SK-N-SH (cell line): ENCODE measurements at regions not wholly inside any gene's neighbourhood (a gene's known extent, or its start where the extent isn't known, plus 50 kb on each side); places are given as distances from the start of the nearest gene placed in this dataset.

ENCODE experiments used
- ELF1 ChIP-seq: IDR thresholded peaks from 2 replicates; pipeline ENCODE4 v1.4.0; 2012
- EP300 ChIP-seq, 2 experiments: IDR thresholded peaks; 2 replicates each; pipeline versions ENCODE4 v1.4.0 to v1.6.1; 2012; ENCODE audit warnings: borderline replicate concordance in 1 of 2, low read depth in 1 of 2, low read length in 1 of 2
- GABPA ChIP-seq: IDR thresholded peaks from 2 replicates; pipeline ENCODE4 v1.4.0; 2012; ENCODE audit warnings: low read depth, mild to moderate bottlenecking
- REST ChIP-seq: IDR thresholded peaks from 2 replicates; pipeline ENCODE4 v1.6.1; 2012; ENCODE audit warnings: mild to moderate bottlenecking, low read depth, low read length, moderate library complexity
- SIN3A ChIP-seq: IDR thresholded peaks from 2 replicates; pipeline ENCODE4 v1.6.1; 2012; ENCODE audit warnings: low read depth, mild to moderate bottlenecking, low read length, moderate library complexity, borderline replicate concordance
- TAF1 ChIP-seq: IDR thresholded peaks from 2 replicates; pipeline ENCODE4 v1.6.1; 2012; ENCODE audit warnings: low read depth, mild to moderate bottlenecking, low read length, moderate library complexity, borderline replicate concordance
- USF1 ChIP-seq: IDR thresholded peaks from 2 replicates; pipeline ENCODE4 v1.4.0; 2012; ENCODE audit warnings: low read depth, borderline replicate concordance
- USF2 ChIP-seq: fragments of 150-350 bp; IDR thresholded peaks from 2 replicates; pipeline ENCODE4 v1.6.1; 2017; ENCODE audit warnings: antibody characterized with exemption, low read length, low read depth, borderline replicate concordance
- YY1 ChIP-seq: IDR thresholded peaks from 2 replicates; pipeline ENCODE4 v1.4.0; 2012; ENCODE audit warnings: low read depth, mild to moderate bottlenecking
- TF ChIP-seq, protein P1 (sequence below): fragments of 200-600 bp; sonication (generic); IDR thresholded peaks from 2 replicates; pipeline ENCODE4 v1.6.1; 2017; ENCODE audit warnings: antibody characterized with exemption, mild to moderate bottlenecking, moderate library complexity

- TF ChIP-seq EP300 (IDR thresholded peaks at IDR 0.05; ENCODE audit: borderline replicate concordance in 1 of 2, low read depth in 1 of 2, low read length in 1 of 2) (no peak), TAF1 (no peak), YY1 (no peak), USF2 (no peak), GABPA (no peak), ELF1 (no peak), USF1 (no peak), SIN3A (no peak), REST (no peak)
- TF ChIP-seq, protein P1, sequence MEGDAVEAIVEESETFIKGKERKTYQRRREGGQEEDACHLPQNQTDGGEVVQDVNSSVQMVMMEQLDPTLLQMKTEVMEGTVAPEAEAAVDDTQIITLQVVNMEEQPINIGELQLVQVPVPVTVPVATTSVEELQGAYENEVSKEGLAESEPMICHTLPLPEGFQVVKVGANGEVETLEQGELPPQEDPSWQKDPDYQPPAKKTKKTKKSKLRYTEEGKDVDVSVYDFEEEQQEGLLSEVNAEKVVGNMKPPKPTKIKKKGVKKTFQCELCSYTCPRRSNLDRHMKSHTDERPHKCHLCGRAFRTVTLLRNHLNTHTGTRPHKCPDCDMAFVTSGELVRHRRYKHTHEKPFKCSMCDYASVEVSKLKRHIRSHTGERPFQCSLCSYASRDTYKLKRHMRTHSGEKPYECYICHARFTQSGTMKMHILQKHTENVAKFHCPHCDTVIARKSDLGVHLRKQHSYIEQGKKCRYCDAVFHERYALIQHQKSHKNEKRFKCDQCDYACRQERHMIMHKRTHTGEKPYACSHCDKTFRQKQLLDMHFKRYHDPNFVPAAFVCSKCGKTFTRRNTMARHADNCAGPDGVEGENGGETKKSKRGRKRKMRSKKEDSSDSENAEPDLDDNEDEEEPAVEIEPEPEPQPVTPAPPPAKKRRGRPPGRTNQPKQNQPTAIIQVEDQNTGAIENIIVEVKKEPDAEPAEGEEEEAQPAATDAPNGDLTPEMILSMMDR: no peak
These were observed 1118.5 kb downstream of the PCDH9 start for GRCh38 chr13:66111628-66112027.
